ENCODE measurements at regions not wholly inside any gene's neighbourhood (a gene's known extent, or its start where the extent isn't known, plus 50 kb on each side); places are given as distances from the start of the nearest gene placed in this dataset.
"Not testable (repeated sequence)": the region's sequence is repeated elsewhere in the genome, so short reads cannot be mapped to it uniquely, and the experiment has no call there.

DNA sequence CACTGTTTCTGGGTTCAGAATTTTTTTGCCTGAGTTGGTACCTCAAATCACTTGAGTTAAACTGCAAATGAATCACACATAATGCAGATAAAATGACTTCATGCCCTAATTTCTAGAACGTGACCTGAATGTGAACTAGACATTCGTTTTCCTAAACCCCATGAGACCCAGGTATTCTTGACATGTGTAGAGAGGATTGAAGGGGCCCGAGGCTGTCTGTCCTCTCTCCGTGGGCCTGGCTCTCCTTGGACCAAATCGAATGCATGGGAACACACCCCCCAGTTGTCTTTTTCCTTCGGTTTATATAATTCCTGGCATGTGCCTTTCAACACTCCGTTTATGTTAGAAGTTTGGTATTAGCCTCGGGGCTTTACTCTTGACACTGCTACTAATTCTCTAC, 262.4 kb upstream of the PLGLB2 start:
- DNase-seq (ENCODE audit: low spot score), result not testable (repeated sequence)

- DNase-seq (ENCODE audit: low spot score), result not testable (repeated sequence)
These were observed 262.0 kb upstream of the PLGLB2 start for GRCh38 chr2:87485884-87486283.

DNA sequence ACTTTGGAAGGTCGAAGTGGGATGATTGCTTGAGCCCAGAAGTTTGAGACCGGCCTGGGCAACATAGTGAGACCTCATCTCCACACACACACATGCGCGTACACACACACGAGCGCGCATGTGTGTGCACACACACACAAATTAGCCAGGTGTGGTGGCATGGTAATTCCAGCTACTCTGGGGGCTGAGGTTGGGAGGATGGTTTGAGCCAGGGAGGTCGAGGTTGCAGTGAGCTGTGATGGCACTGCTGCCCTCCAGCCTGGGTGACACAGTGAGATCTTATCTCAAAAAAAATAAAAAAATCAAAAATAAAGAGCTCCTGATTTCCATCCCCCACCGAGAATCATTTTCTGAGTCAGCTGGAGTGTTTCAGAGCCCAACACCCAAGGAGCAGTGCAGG, 261.5 kb upstream of the PLGLB2 start:
- not testable (repeated sequence) for DNase-seq (ENCODE audit: low spot score)

GRCh38 chr2:87488021-87488420, 259.9 kb upstream of the PLGLB2 start:
- not testable (repeated sequence) for DNase-seq (ENCODE audit: low spot score)

- not testable (repeated sequence) for DNase-seq (ENCODE audit: low spot score)
These were observed 258.9 kb upstream of the PLGLB2 start for GRCh38 chr2:87488991-87489390.

DNA sequence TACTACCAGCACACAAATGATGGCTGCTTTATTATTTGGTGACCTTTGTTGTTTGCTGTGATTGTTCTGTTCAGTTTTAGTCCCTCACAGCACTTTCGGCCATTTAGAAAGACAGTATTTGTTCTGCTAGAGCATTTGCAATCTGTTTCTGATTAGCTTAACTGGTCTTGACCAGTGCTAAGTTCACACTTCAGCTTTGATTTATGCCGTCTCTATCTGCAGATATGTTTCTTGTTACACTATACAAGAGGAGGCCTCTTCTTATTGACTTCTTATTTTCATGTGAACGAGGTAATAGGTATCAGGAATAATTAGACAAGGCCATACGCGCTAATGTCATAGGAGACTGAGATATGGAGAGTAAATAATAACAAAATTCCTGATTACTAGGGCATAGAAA, 253.0 kb upstream of the PLGLB2 start:
- not testable (repeated sequence) for DNase-seq (ENCODE audit: low spot score)

GRCh38 chr2:87495455-87495854, 252.4 kb upstream of the PLGLB2 start:
- DNase-seq (ENCODE audit: low spot score), result not testable (repeated sequence)

DNA sequence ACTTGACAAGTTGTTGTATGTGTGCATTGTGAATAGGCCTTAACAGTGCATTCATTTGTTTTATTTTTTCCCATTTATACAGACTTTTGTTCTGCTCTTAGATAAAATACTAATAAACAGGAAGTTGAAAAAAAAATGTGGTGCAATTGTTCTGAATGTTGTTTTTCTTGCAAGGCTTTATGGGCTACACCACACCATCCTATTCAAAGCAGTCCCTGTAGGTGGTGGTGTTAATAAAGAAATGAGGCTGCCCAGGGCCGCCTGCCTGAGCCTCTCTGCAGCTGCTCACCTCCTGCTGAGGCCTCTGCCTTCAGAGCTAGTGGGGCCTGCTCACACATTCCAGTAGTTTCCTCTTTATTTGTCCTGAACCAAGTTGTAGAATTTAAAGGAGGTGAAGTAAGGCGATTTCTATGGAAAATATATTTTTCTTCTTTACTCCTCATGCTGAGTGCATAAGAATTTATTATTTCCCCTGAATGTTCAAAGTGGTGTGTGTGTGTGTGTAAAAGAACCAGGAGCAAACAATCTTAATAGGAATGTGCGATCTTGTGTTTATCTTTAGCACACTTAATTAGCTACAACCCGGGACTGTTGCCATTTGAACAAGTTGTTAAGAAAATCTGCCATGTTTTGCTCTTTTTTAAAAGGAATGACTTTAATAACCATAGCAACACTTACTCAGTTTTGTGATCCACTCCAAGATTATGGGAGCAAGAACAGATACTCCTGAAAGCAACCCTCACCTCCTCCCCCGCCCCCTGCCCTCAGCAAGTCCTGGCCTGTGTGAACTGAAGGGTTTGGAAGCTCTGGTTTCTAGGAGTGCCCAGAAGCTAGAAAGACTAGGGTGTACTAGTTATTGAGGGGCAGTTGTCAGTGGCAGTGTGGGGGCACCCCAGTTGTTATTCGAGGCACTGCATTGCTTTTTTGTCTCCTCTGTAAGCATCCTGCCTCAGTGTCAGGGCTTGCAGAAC, 251.6 kb upstream of the PLGLB2 start:
- DNase-seq (ENCODE audit: low spot score), result not testable (repeated sequence)

- not testable (repeated sequence) for DNase-seq (ENCODE audit: low spot score)
These were observed 250.8 kb upstream of the PLGLB2 start for GRCh38 chr2:87497135-87497534.

- DNase-seq (ENCODE audit: low spot score), result not testable (repeated sequence)
These were observed 250.2 kb upstream of the PLGLB2 start for GRCh38 chr2:87497700-87498099.

DNA sequence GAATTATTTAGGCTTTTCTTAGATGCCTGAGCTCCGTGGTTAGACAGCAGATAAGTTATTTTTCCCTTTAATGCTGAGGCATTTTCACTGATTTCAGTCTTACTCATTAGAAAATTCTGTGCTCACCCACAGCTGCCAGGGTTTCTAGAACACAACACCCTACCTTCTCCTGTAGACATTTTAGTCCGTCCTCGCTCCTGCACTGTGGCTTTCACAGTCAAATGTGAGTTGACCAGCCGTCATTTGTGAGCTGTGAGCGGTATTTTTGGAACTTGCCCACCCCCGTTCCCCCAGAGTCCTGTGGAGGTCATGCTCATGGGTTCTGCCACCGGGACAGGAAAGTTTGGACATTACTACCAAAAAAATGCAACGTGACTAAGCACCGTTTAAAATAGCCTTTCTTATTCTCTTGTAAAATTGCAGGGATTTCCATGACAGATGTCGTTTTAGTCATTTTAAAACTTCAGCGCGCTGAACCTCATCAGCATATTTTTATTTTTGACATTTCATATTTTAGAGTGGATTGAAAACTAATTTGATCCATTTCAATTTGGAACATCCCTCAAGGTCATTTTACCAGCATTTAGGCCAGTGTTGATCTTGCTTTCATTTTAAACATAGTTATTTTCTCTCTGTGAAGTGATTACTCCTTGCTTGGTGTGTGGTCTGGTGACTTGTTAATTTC, 249.6 kb upstream of the PLGLB2 start:
- DNase-seq (ENCODE audit: low spot score), result not testable (repeated sequence)

- DNase-seq (ENCODE audit: low spot score), result not testable (repeated sequence)
These were observed 249.0 kb upstream of the PLGLB2 start for GRCh38 chr2:87498854-87499238.

- not testable (repeated sequence) for DNase-seq (ENCODE audit: low spot score)
These were observed 248.0 kb upstream of the PLGLB2 start for GRCh38 chr2:87499860-87500259.

DNA sequence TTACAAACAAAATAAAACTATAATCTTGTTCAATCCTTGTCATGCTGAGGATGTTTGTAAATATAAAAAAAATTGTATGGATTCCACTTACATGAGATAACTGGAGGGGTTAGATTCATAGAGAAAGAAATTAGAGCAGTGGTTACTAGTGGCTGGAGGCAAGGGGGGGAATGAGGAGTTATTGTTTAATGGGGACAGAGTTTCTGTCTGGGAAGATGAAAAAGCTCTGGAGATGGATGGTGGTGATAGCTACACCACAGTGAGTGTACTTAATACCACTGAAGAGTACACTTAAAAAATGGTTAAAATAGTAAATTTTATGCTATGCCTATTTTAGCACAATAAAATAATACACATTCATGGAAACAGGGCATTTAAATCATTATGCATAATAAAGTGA, 247.5 kb upstream of the PLGLB2 start:
- DNase-seq (ENCODE audit: low spot score), result not testable (repeated sequence)

GRCh38 chr2:87500951-87501350, 246.9 kb upstream of the PLGLB2 start:
- not testable (repeated sequence) for DNase-seq (ENCODE audit: low spot score)

DNA sequence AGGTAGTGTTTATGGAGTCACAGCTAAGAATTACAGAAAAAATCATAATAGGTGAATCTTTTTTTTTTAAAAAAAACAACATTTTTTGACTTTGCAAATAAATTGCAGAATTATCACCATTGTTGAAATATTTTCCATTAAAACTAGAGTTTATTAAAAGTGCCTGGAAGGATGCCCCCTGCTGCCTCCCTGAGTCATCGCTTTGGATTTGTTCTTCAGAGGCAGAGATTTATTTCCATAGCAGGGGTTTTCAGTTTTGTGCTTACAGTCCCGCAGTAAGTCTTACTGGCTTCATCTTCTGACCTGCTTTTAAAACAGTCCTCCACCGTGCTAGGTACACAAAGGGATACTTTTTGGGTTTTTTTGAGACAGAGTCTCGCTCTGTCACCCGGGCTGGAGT, 244.9 kb upstream of the PLGLB2 start:
- not testable (repeated sequence) for DNase-seq (ENCODE audit: low spot score)

- not testable (repeated sequence) for DNase-seq (ENCODE audit: low spot score)
These were observed 242.6 kb upstream of the PLGLB2 start for GRCh38 chr2:87505239-87505638.

GRCh38 chr2:87505909-87506308, 242.0 kb upstream of the PLGLB2 start:
- not testable (repeated sequence) for DNase-seq (ENCODE audit: low spot score)

GRCh38 chr2:87507378-87508348, 240.2 kb upstream of the PLGLB2 start:
- not testable (repeated sequence) for DNase-seq (ENCODE audit: low spot score)

DNA sequence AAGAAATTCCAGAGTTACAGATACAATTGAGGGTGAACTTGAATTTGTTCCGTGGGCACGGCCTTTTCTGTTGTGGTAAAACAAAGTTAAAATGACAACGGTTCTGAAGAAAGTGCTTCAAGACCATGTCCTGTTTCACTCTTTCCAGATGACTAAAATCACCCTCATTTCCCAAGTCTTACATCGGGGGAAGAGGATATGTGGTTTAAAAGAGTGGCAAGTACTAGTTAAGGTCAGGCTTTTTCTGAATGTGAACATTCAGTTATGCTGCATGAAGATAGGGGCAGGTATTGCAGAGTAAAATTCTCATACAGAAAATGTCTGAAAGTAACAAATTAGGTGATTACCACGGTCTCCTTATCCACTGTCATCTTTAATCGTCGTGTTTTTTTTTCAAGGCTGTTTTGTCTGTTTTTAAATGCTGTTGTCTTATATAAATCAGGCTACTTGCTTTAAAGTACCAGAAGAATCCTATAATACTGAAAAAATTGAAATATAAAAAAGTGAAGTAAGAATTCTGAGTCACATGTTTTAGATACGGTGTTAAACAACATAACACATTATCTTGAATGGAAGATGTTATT, 236.6 kb upstream of the PLGLB2 start:
- DNase-seq (ENCODE audit: low spot score), result not testable (repeated sequence)

All from ureter (tissue), 1 donor.